GM18907 (cell line): ENCODE measurements at regions not wholly inside any gene's neighbourhood (a gene's known extent, or its start where the extent isn't known, plus 50 kb on each side); places are given as distances from the start of the nearest gene placed in this dataset.

ENCODE experiments used
- ATAC-seq: cut with Tn5 transposase; IDR thresholded peaks from one replicate; pipeline ENCODE4 v1.9.1; 2021; ENCODE audit warnings: mild to moderate bottlenecking, moderate library complexity; ENCODE audit not compliant: unreplicated experiment

GRCh38 chr4:89439533-89439932, 131.9 kb upstream of the GPRIN3 start:
- no peak for ATAC-seq

- peak; percentile 83 for ATAC-seq
Observed at GRCh38 chr4:89438102-89438831, 130.7 kb upstream of the GPRIN3 start.

- peak; percentile 80 for ATAC-seq
Observed at GRCh38 chr4:89434364-89434988, 126.9 kb upstream of the GPRIN3 start.

GRCh38 chr4:89427782-89428181, 120.2 kb upstream of the GPRIN3 start:
- ATAC-seq: no peak

GRCh38 chr4:89425023-89425422, 117.4 kb upstream of the GPRIN3 start:
- ATAC-seq: no peak

GRCh38 chr4:89422441-89422990, 114.9 kb upstream of the GPRIN3 start:
- ATAC-seq: no peak

GRCh38 chr4:89420507-89420906, 112.9 kb upstream of the GPRIN3 start:
- no peak for ATAC-seq

GRCh38 chr4:89419111-89419695, 111.6 kb upstream of the GPRIN3 start:
- ATAC-seq: no peak

GRCh38 chr4:89416960-89417359, 109.4 kb upstream of the GPRIN3 start:
- ATAC-seq: no peak

GRCh38 chr4:89413518-89413917, 105.9 kb upstream of the GPRIN3 start:
- ATAC-seq: no peak

- no peak for ATAC-seq
Observed at GRCh38 chr4:89411539-89412309, 104.1 kb upstream of the GPRIN3 start.

GRCh38 chr4:89410687-89411086, 103.1 kb upstream of the GPRIN3 start:
- no peak for ATAC-seq

GRCh38 chr4:89404530-89404929, 96.9 kb upstream of the GPRIN3 start:
- ATAC-seq: no peak

- ATAC-seq: no peak
Observed at GRCh38 chr4:89403826-89404225, 96.2 kb upstream of the GPRIN3 start.

GRCh38 chr4:89400287-89401035, 92.9 kb upstream of the GPRIN3 start:
- no peak for ATAC-seq

- ATAC-seq: no peak
Observed at GRCh38 chr4:89398644-89399043, 91.0 kb upstream of the GPRIN3 start.

GRCh38 chr4:89398146-89398545, 90.5 kb upstream of the GPRIN3 start:
- no peak for ATAC-seq

- ATAC-seq: no peak
Observed at GRCh38 chr4:89397441-89397840, 89.8 kb upstream of the GPRIN3 start.

- ATAC-seq: no peak
Observed at GRCh38 chr4:89382439-89382838, 74.8 kb upstream of the GPRIN3 start.

- ATAC-seq: no peak
Observed at GRCh38 chr4:89380980-89381379, 73.4 kb upstream of the GPRIN3 start.
